IMR-90 (cell line): ENCODE measurements at regions not wholly inside any gene's neighbourhood (a gene's known extent, or its start where the extent isn't known, plus 50 kb on each side); places are given as distances from the start of the nearest gene placed in this dataset.

Source experiments
- ATAC-seq: fragments of 200-7000 bp; cut with Tn5 transposase; 2 replicates; pipeline ENCODE4 v1.9.1; 2020; ENCODE audit warnings: low read depth, mild to moderate bottlenecking, moderate library complexity
- BruUV-seq: library from RNA; stranded (reverse); fragments of 400-500 nt; replicated peaks from 2 replicates; lab custom pipeline; 2021; lab: Mats Ljungman, UMichigan
- CTCF ChIA-PET: fragments of 300-600 bp; formaldehyde crosslinking; extraction: SDS; loops from one replicate; lab custom pipeline; 2021; ENCODE audit warnings: antibody characterized with exemption; lab: Yijun Ruan, JAX
- POLR2A ChIA-PET: fragments of 300-600 bp; sonication (Branson Sonifier 250); formaldehyde crosslinking; loops from one replicate; lab custom pipeline; 2022; ENCODE audit warnings: antibody characterized with exemption; ENCODE audit not compliant: unreplicated experiment; lab: Charles Lee
- DNase-seq: peaks from one replicate; pipeline ENCODE4 v3.0.0; 2013
- H2AFZ ChIP-seq: replicated peaks from 2 replicates; pipeline ENCODE3; 2013; ENCODE audit warnings: low read length, mild to moderate bottlenecking; ENCODE audit not compliant: poor library complexity
- H2AK5ac ChIP-seq: 2 replicates; pipeline ENCODE4 v1.6.1; 2013; ENCODE audit warnings: low read depth, low read length, inconsistent platforms
- H2AK9ac ChIP-seq: replicated peaks from 2 replicates; pipeline ENCODE3; 2013; ENCODE audit warnings: mild to moderate bottlenecking, low read depth, low read length, moderate library complexity; ENCODE audit not compliant: poor library complexity
- H2BK120ac ChIP-seq: 2 replicates; pipeline ENCODE4 v1.6.1; 2013; ENCODE audit warnings: low read depth, low read length, inconsistent platforms
- H2BK15ac ChIP-seq: 3 replicates; pipeline ENCODE4 v1.6.1; 2013; ENCODE audit warnings: low read depth, low read length, inconsistent platforms
- H2BK20ac ChIP-seq: 2 replicates; pipeline ENCODE4 v1.6.1; 2013; ENCODE audit warnings: low read depth, mild to moderate bottlenecking, inconsistent platforms, low read length, moderate library complexity
- H2BK5ac ChIP-seq: 2 replicates; pipeline ENCODE4 v1.6.1; 2013; ENCODE audit warnings: mild to moderate bottlenecking, low read depth, low read length, inconsistent platforms; ENCODE audit not compliant: poor library complexity, severe bottlenecking
- H3K14ac ChIP-seq: replicated peaks from 2 replicates; pipeline ENCODE4 v1.6.1; 2013; ENCODE audit warnings: low read depth, low read length, inconsistent platforms
- H3K18ac ChIP-seq: 2 replicates; pipeline ENCODE4 v1.6.1; 2013; ENCODE audit warnings: low read depth, low read length, control low read depth
- H3K23ac ChIP-seq: 2 replicates; pipeline ENCODE4 v1.6.1; 2013; ENCODE audit warnings: low read depth, low read length, inconsistent platforms
- H3K27ac ChIP-seq: 2 replicates; pipeline ENCODE4 v1.5.1; 2013; ENCODE audit warnings: mild to moderate bottlenecking, control low read depth, low read length; ENCODE audit not compliant: insufficient read depth
- H3K27me3 ChIP-seq: 2 replicates; pipeline ENCODE4 v1.6.1; 2013; ENCODE audit warnings: low read length; ENCODE audit not compliant: control insufficient read depth, insufficient read depth
- H3K36me3 ChIP-seq: 2 replicates; pipeline ENCODE4 v1.6.1; 2013; ENCODE audit warnings: low read length, mixed read lengths; ENCODE audit not compliant: control insufficient read depth, insufficient read depth
- H3K4ac ChIP-seq: 2 replicates; pipeline ENCODE4 v1.6.1; 2013; ENCODE audit warnings: low read depth, low read length, inconsistent platforms
- H3K4me1 ChIP-seq: 2 replicates; pipeline ENCODE4 v1.6.1; 2013; ENCODE audit warnings: low read length, mixed read lengths; ENCODE audit not compliant: control insufficient read depth, insufficient read depth
- H3K4me2 ChIP-seq: 2 replicates; pipeline ENCODE4 v1.6.1; 2013; ENCODE audit warnings: low read depth, mild to moderate bottlenecking, control low read depth, low read length, moderate library complexity
- H3K4me3 ChIP-seq: 2 replicates; pipeline ENCODE4 v1.5.1; 2013; ENCODE audit warnings: low read depth, mild to moderate bottlenecking, control low read depth, low read length, moderate library complexity; ENCODE audit not compliant: insufficient read depth
- H3K56ac ChIP-seq: 2 replicates; pipeline ENCODE4 v1.6.1; 2013; ENCODE audit warnings: low read length, inconsistent platforms; ENCODE audit not compliant: insufficient read depth; ENCODE audit errors: extremely low read depth
- H3K79me1 ChIP-seq, 2 experiments: 2 replicates each; pipeline ENCODE4 v1.6.1; 2013; ENCODE audit warnings: low read length in 2 of 2, inconsistent platforms in 1 of 2, low read depth in 1 of 2
- H3K9ac ChIP-seq: 2 replicates; pipeline ENCODE4 v1.6.1; 2013; ENCODE audit warnings: low read depth, low read length, control low read depth
- H3K9me1 ChIP-seq: 2 replicates; pipeline ENCODE4 v1.6.1; 2013; ENCODE audit warnings: low read length, inconsistent platforms; ENCODE audit not compliant: insufficient read depth
- H3K9me3 ChIP-seq: 2 replicates; pipeline ENCODE4 v1.6.1; 2013; ENCODE audit warnings: low read length; ENCODE audit not compliant: control insufficient read depth, insufficient read depth
- H4K20me1 ChIP-seq: 2 replicates; pipeline ENCODE4 v1.6.1; 2013; ENCODE audit warnings: low read length, inconsistent platforms; ENCODE audit not compliant: insufficient read depth
- H4K5ac ChIP-seq: 2 replicates; pipeline ENCODE4 v1.6.1; 2013; ENCODE audit warnings: mild to moderate bottlenecking, low read depth, low read length, control low read depth
- H4K8ac ChIP-seq, 2 experiments: 2 replicates each; pipeline ENCODE4 v1.6.1; 2013; ENCODE audit warnings: low read depth in 2 of 2, low read length in 2 of 2, control low read depth in 1 of 2, inconsistent platforms in 1 of 2
- H4K91ac ChIP-seq: 2 replicates; pipeline ENCODE4 v1.6.1; 2013; ENCODE audit warnings: low read depth, low read length, inconsistent platforms; ENCODE audit not compliant: insufficient read depth
- CEBPB ChIP-seq: IDR thresholded peaks from 2 replicates; pipeline ENCODE4 v1.6.1; 2012; ENCODE audit warnings: low read depth, low read length, improper control_type of control experiment
- CHD1 ChIP-seq: IDR thresholded peaks from 2 replicates; pipeline ENCODE4 v1.6.1; 2012; ENCODE audit warnings: low read depth, low read length, improper control_type of control experiment
- FOS ChIP-seq: fragments of 150-350 bp; IDR thresholded peaks from 2 replicates; pipeline ENCODE4 v1.6.1; 2016; ENCODE audit warnings: low read depth, low read length
- MAFK ChIP-seq: IDR thresholded peaks from 2 replicates; pipeline ENCODE4 v1.6.1; 2012; ENCODE audit warnings: low read depth, low read length, improper control_type of control experiment
- MAZ ChIP-seq: IDR thresholded peaks from 2 replicates; pipeline ENCODE4 v1.6.1; 2012; ENCODE audit warnings: low read depth, mild to moderate bottlenecking, low read length, improper control_type of control experiment, moderate library complexity, borderline replicate concordance
- MXI1 ChIP-seq: IDR thresholded peaks from 2 replicates; pipeline ENCODE4 v1.6.1; 2012; ENCODE audit warnings: low read depth, mild to moderate bottlenecking, low read length, moderate library complexity, borderline replicate concordance
- NFE2L2 ChIP-seq: fragments of 150-350 bp; IDR thresholded peaks from 2 replicates; pipeline ENCODE4 v1.6.1; 2016; ENCODE audit warnings: low read depth, mild to moderate bottlenecking, low read length
- POLR2A ChIP-seq: IDR thresholded peaks from 2 replicates; pipeline ENCODE4 v1.6.1; 2012; ENCODE audit warnings: mild to moderate bottlenecking, low read depth, low read length
- RAD21 ChIP-seq: IDR thresholded peaks from 2 replicates; pipeline ENCODE4 v1.6.1; 2012; ENCODE audit warnings: low read length, improper control_type of control experiment
- USF2 ChIP-seq: fragments of 150-350 bp; IDR thresholded peaks from 2 replicates; pipeline ENCODE4 v1.6.1; 2017; ENCODE audit warnings: mild to moderate bottlenecking, antibody characterized with exemption, low read length, low read depth
- WGBS, 2 experiments: methylation state at CpG; one replicate each; pipeline versions ENCODE4 v1.1.5 to v1.1.7; 2013; ENCODE audit warnings: missing lambda C conversion rate in 2 of 2; ENCODE audit not compliant: insufficient read length in 1 of 2; ENCODE audit errors: extremely low coverage in 2 of 2; 5-methylcytosine and 5-hydroxymethylcytosine counted together
- dilution Hi-C: fragments of 300-500 bp; cut with HindIII; formaldehyde crosslinking; loops from one replicate; pipeline ENCODE4 v1.14.3; 2018; ENCODE audit warnings: low sequenced_read_pairs; ENCODE audit not compliant: unreplicated experiment
- in situ Hi-C: fragments of 300-500 bp; cut with MboI; formaldehyde crosslinking; loops from 3 replicates; pipeline ENCODE4 v1.14.3; 2019; ENCODE audit warnings: low sequenced_read_pairs, inconsistent platforms, mixed read lengths
- intact Hi-C: fragments of 100-400 bp; cut with micrococcal nuclease; formaldehyde crosslinking; loops from 2 replicates; pipeline ENCODE4 v1.10.0; 2022
- TF ChIP-seq, protein P1 (sequence below): conservative IDR thresholded peaks from 2 replicates; pipeline ENCODE4 v1.5.1; 2012; ENCODE audit warnings: mild to moderate bottlenecking, low read depth, low read length, improper control_type of control experiment
- TF ChIP-seq, protein P2 (sequence below): fragments of 150-350 bp; IDR thresholded peaks from 2 replicates; pipeline ENCODE4 v1.6.1; 2016; ENCODE audit warnings: low read depth, mild to moderate bottlenecking, low read length, moderate library complexity, borderline replicate concordance

DNA sequence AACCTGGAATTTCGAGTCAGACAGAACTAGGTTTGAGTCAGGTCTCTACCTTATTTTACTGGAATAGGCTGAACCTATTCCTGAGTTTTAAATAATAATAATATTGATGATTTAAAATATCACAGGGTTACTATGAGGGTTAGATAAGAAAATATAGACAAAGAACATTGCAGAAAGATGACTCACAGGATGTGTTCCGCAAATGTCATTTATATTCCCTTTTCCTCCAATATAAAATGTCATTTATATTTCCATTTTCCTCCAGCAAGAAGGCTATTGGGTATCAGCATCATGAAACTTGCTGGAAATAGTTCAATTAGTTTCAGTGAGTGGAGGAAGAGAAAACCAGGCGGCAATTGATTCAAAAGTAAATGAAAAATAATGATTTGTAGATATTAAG lies 163.9 kb upstream of the RASSF8 start:
- H2AFZ ChIP-seq: no peak overlapping the region
- no peak overlapping the region for H3K27ac ChIP-seq
- H3K4me3 ChIP-seq: no peak overlapping the region
- dilution Hi-C loops: no loop called here
- H2AK5ac ChIP-seq: no peak overlapping the region
- H3K9ac ChIP-seq: no peak overlapping the region
- no peak overlapping the region for H3K56ac ChIP-seq
- H2BK15ac ChIP-seq: no peak overlapping the region
- H4K8ac ChIP-seq: peak overlapping the region in 1 of 2 experiments; percentile 28; a peak in 1 of 4 replicates
- H3K9me3 ChIP-seq: no peaks in the 10 kb centered on the region
- H3K4me1 ChIP-seq: peaks cover 2% of the 10 kb centered on the region; the same call in 1 of the 2 replicates
- peak; percentile 20 for DNase-seq
- CTCF ChIA-PET: no interaction called here
- no peak overlapping the region; the same call in 1 of the 2 replicates for H3K4ac ChIP-seq
- no peak overlapping the region for H3K23ac ChIP-seq
- no peaks in the 10 kb centered on the region for H3K36me3 ChIP-seq
- H3K27me3 ChIP-seq: no peaks in the 10 kb centered on the region
- POLR2A ChIA-PET: no interaction called here
- no peak for ATAC-seq
- no peak overlapping the region for H3K18ac ChIP-seq
- H2AK9ac ChIP-seq: no peak overlapping the region
- in situ Hi-C loops: no loop called here
- H4K5ac ChIP-seq: no peak overlapping the region
- H2BK20ac ChIP-seq: no peak overlapping the region
- no peaks in the 10 kb centered on the region for H4K20me1 ChIP-seq
- H4K91ac ChIP-seq: no peak overlapping the region
- H3K9me1 ChIP-seq: peaks cover 4% of the 10 kb centered on the region; the same call in 1 of the 2 replicates
- no peak overlapping the region for H2BK5ac ChIP-seq
- intact Hi-C loops: no loop called here
- BruUV-seq: no TSS peak
- no peak overlapping the region for H3K4me2 ChIP-seq
- no peaks in the 10 kb centered on the region for H3K79me1 ChIP-seq
- 67% methylated on average over 1 of the region's 3 CpGs; no CpG with 5 or more reads in 1 of the 2 experiments for WGBS, 2 experiments
- TF ChIP-seq MAFK (no peak), MXI1 (no peak), CEBPB (no peak), MAZ (no peak), FOS (no peak), USF2 (no peak), NFE2L2 (no peak), RAD21 (no peak), POLR2A (no peak), CHD1 (no peak)
- TF ChIP-seq, protein P1, sequence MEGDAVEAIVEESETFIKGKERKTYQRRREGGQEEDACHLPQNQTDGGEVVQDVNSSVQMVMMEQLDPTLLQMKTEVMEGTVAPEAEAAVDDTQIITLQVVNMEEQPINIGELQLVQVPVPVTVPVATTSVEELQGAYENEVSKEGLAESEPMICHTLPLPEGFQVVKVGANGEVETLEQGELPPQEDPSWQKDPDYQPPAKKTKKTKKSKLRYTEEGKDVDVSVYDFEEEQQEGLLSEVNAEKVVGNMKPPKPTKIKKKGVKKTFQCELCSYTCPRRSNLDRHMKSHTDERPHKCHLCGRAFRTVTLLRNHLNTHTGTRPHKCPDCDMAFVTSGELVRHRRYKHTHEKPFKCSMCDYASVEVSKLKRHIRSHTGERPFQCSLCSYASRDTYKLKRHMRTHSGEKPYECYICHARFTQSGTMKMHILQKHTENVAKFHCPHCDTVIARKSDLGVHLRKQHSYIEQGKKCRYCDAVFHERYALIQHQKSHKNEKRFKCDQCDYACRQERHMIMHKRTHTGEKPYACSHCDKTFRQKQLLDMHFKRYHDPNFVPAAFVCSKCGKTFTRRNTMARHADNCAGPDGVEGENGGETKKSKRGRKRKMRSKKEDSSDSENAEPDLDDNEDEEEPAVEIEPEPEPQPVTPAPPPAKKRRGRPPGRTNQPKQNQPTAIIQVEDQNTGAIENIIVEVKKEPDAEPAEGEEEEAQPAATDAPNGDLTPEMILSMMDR: no peak
- TF ChIP-seq, protein P2, sequence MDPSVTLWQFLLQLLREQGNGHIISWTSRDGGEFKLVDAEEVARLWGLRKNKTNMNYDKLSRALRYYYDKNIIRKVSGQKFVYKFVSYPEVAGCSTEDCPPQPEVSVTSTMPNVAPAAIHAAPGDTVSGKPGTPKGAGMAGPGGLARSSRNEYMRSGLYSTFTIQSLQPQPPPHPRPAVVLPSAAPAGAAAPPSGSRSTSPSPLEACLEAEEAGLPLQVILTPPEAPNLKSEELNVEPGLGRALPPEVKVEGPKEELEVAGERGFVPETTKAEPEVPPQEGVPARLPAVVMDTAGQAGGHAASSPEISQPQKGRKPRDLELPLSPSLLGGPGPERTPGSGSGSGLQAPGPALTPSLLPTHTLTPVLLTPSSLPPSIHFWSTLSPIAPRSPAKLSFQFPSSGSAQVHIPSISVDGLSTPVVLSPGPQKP: no peak
- peak overlapping the region; percentile 45; the same call in 1 of the 2 replicates for H2BK120ac ChIP-seq
- no peak overlapping the region for H3K14ac ChIP-seq
